Activated CD8-positive, alpha-beta T cell treated with anti-CD3 and anti-CD28 coated beads for 36 hours (primary cell): ENCODE measurements at regions not wholly inside any gene's neighbourhood (a gene's known extent, or its start where the extent isn't known, plus 50 kb on each side); places are given as distances from the start of the nearest gene placed in this dataset.

ENCODE experiments used
- ATAC-seq: fragments of 200-7000 bp; cut with Tn5 transposase; one replicate; pipeline ENCODE4 v1.10.0; 2021; ENCODE audit warnings: mild to moderate bottlenecking, moderate library complexity
- CTCF ChIA-PET: fragments of 350-600 bp; sonication (Branson Sonifier 250); formaldehyde crosslinking; loops from one replicate; lab custom pipeline; 2021; ENCODE audit warnings: antibody characterized with exemption; lab: Charles Lee
- POLR2A ChIA-PET: fragments of 350-600 bp; sonication (Branson Sonifier 250); formaldehyde crosslinking; loops from one replicate; lab custom pipeline; 2021; ENCODE audit warnings: antibody characterized with exemption; lab: Charles Lee
- DNase-seq: peaks from one replicate; pipeline ENCODE4 v3.0.0-alpha.2; 2020
- H3K27ac Mint-ChIP-seq: one replicate; pipeline ENCODE4 v1.8.0; 2021; ENCODE audit warnings: mild to moderate bottlenecking, mixed read lengths
- H3K27me3 Mint-ChIP-seq: one replicate; pipeline ENCODE4 v1.8.0; 2021; ENCODE audit warnings: mixed read lengths
- H3K36me3 Mint-ChIP-seq: one replicate; pipeline ENCODE4 v1.8.0; 2021; ENCODE audit warnings: low read depth, mixed read lengths
- H3K4me1 Mint-ChIP-seq: one replicate; pipeline ENCODE4 v1.8.0; 2021; ENCODE audit warnings: low read depth, mixed read lengths
- H3K4me3 Mint-ChIP-seq: one replicate; pipeline ENCODE4 v1.8.0; 2021; ENCODE audit warnings: mild to moderate bottlenecking, moderate library complexity, mixed read lengths
- H3K9me3 Mint-ChIP-seq: one replicate; pipeline ENCODE4 v1.8.0; 2021; ENCODE audit warnings: mixed read lengths
- CTCF ChIP-seq: fragments of 200-600 bp; IDR thresholded peaks from one replicate; pipeline ENCODE4 v1.8.0; 2022; ENCODE audit warnings: antibody characterized with exemption, mild to moderate bottlenecking
- intact Hi-C: fragments of 100-400 bp; cut with micrococcal nuclease; formaldehyde crosslinking; loops from one replicate; pipeline ENCODE4 v1.10.0; 2022

- POLR2A ChIA-PET: no interaction called here
- no peak for TF ChIP-seq CTCF
Measured at GRCh38 chr18:56127322-56128099, 510.9 kb downstream of the TXNL1 start.

GRCh38 chr18:56124186-56124585 lies 514.2 kb downstream of the TXNL1 start:
- intact Hi-C loops: no loop called here
- Mint-ChIP-seq H3K27me3 (no peaks in the 10 kb centered on the region), H3K27ac (no peak overlapping the region), H3K4me1 (no peaks in the 10 kb centered on the region), H3K36me3 (no peaks in the 10 kb centered on the region), H3K9me3 (no peaks in the 10 kb centered on the region), H3K4me3 (no peak overlapping the region)
- ChIA-PET POLR2A (no interaction called here), CTCF (no interaction called here)
- no peak for TF ChIP-seq CTCF
- ATAC-seq (no peak), DNase-seq (no peak)

More at GRCh38 chr18:56127322-56128099, 510.9 kb downstream of the TXNL1 start:
- no peaks in the 10 kb centered on the region for H3K9me3 Mint-ChIP-seq
- H3K4me1 Mint-ChIP-seq: no peaks in the 10 kb centered on the region
- intact Hi-C loops: no loop called here
- H3K4me3 Mint-ChIP-seq: no peak overlapping the region
- H3K36me3 Mint-ChIP-seq: no peaks in the 10 kb centered on the region
- no peak overlapping the region for H3K27ac Mint-ChIP-seq
- CTCF ChIA-PET: no interaction called here
- ATAC-seq: no peak
- no peak for DNase-seq
- H3K27me3 Mint-ChIP-seq: no peaks in the 10 kb centered on the region

- Mint-ChIP-seq H3K27me3 (no peaks in the 10 kb centered on the region), H3K36me3 (no peaks in the 10 kb centered on the region), H3K27ac (no peak overlapping the region), H3K9me3 (no peaks in the 10 kb centered on the region), H3K4me1 (no peaks in the 10 kb centered on the region), H3K4me3 (no peak overlapping the region)
- ATAC-seq (no peak), DNase-seq (no peak)
- POLR2A ChIA-PET: no interaction called here
- intact Hi-C loops: no loop called here
- CTCF ChIA-PET: no interaction called here
- no peak for TF ChIP-seq CTCF
Measured at GRCh38 chr18:56121669-56122068, 516.7 kb downstream of the TXNL1 start.

GRCh38 chr18:56120782-56121181 lies 517.6 kb downstream of the TXNL1 start:
- no peak for ATAC-seq
- no peak overlapping the region for H3K4me3 Mint-ChIP-seq
- CTCF ChIA-PET: no interaction called here
- DNase-seq: no peak
- POLR2A ChIA-PET: no interaction called here
- H3K27ac Mint-ChIP-seq: no peak overlapping the region
- TF ChIP-seq CTCF: no peak
- no peaks in the 10 kb centered on the region for H3K4me1 Mint-ChIP-seq
- H3K36me3 Mint-ChIP-seq: no peaks in the 10 kb centered on the region
- H3K9me3 Mint-ChIP-seq: no peaks in the 10 kb centered on the region
- H3K27me3 Mint-ChIP-seq: no peaks in the 10 kb centered on the region
- intact Hi-C loops: no loop called here

GRCh38 chr18:56119681-56120080 lies 518.7 kb downstream of the TXNL1 start:
- Mint-ChIP-seq H3K36me3 (no peaks in the 10 kb centered on the region), H3K4me3 (no peak overlapping the region), H3K9me3 (no peaks in the 10 kb centered on the region), H3K4me1 (no peaks in the 10 kb centered on the region), H3K27me3 (no peaks in the 10 kb centered on the region), H3K27ac (no peak overlapping the region)
- intact Hi-C loops: no loop called here
- ChIA-PET CTCF (no interaction called here), POLR2A (no interaction called here)
- ATAC-seq (no peak), DNase-seq (no peak)
- TF ChIP-seq CTCF: no peak
